Left lung (tissue), 4 donors: ENCODE measurements at regions not wholly inside any gene's neighbourhood (a gene's known extent, or its start where the extent isn't known, plus 50 kb on each side); places are given as distances from the start of the nearest gene placed in this dataset.

ENCODE experiments used
- ATAC-seq: fragments of 200-7000 bp; cut with Tn5 transposase; one replicate; pipeline ENCODE4 v1.9.1; 2020; ENCODE audit warnings: moderate library complexity
- DNase-seq, 4 donors: peaks; one replicate each; pipeline ENCODE4 v3.0.0-alpha.2; 2013 to 2020
- H3K27ac ChIP-seq, 2 donors: fragments of 200-600 bp; sonication (generic) in 1 of 2; one replicate each; pipeline versions ENCODE4 v1.5.0 to v1.8.0; 2020 to 2021
- H3K27me3 ChIP-seq, 2 donors: fragments of 200-600 bp; sonication (generic) in 1 of 2; one replicate each; pipeline versions ENCODE4 v1.5.0 to v1.8.0; 2020 to 2021
- H3K36me3 ChIP-seq, 2 donors: fragments of 200-600 bp; sonication (generic) in 1 of 2; one replicate each; pipeline versions ENCODE4 v1.5.0 to v1.8.0; 2020 to 2021
- H3K4me1 ChIP-seq, 2 donors: fragments of 200-600 bp; one replicate each; pipeline ENCODE4 v1.8.0; 2021
- H3K4me3 ChIP-seq, 2 donors: fragments of 200-600 bp; sonication (generic) in 1 of 2; one replicate each; pipeline versions ENCODE4 v1.5.0 to v1.8.0; 2020 to 2021; ENCODE audit warnings: mild to moderate bottlenecking in 1 of 2
- H3K9me3 ChIP-seq, 2 donors: fragments of 200-600 bp; sonication (generic) in 1 of 2; one replicate each; pipeline versions ENCODE4 v1.5.0 to v1.8.0; 2020 to 2021
- CTCF ChIP-seq, 2 donors: fragments of 200-600 bp; sonication (generic) in 1 of 2; IDR thresholded peaks; one replicate each; pipeline versions ENCODE4 v1.5.0 to v1.8.0; 2021; ENCODE audit warnings: antibody characterized with exemption in 2 of 2
- intact Hi-C, 2 donors: fragments of 100-400 bp; cut with DNase I; formaldehyde crosslinking; loops; one replicate each; pipeline versions ENCODE4 v1.11.2 to v1.14.2; 2022
- donor health status: DM: no; HTN: yes; CAD: no.
- donor health status: DM: no; HTN: no; CAD: no.

DNA sequence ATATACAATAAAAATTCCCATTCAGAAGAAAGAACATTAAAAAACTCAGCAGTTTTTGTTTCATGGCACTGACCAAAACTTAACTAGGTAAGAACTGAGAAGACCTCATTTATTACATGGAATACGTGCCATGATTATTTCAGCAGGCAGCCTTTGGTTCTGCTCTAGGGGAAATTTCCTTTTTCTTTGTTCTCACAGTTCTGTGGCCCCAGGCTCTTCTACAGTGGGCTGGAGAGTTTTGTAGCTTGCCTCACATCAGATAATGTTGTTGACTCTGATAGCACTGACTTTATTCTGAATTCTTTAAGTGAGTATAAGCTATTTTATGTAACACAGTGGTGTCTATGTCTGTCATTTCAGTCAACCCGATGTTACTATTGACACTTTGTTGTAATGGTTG, 844.3 kb downstream of the TBC1D32 start:
- ATAC-seq, result no peak

DNA sequence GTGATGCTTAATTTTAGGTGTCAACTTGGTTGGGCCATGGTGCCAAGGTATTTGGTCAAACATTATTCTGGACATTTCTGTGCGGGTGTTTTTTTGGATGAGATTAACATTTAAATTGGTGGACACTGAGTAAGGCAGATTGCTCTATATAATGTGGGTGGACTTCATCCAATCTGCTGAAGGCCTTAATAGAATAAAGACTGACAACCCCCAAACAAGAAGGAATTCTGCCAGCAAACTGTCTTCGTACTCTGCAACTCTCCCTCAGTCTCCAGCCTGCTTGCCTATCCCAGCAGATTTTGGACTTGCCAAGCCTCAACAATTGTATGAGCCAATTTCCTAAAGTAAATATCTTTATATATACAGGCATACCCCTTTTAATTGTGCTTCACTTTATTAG, 850.1 kb downstream of the TBC1D32 start:
- Histone ChIP-seq H3K4me3 (no peak overlapping the region), H3K4me1 (no peaks in the 10 kb centered on the region), H3K27me3 (no peaks in the 10 kb centered on the region), H3K27ac (no peak overlapping the region), H3K9me3 (peaks cover 0 to 12% of the 10 kb centered on the region in 2 donors), H3K36me3 (no peaks in the 10 kb centered on the region)
- intact Hi-C loops, result no loop called here
- peak in 2 of 4 donors; percentile 37 to 52 for DNase-seq
- no peak for TF ChIP-seq CTCF (IDR thresholded peaks at IDR 0.05)
- no peak for ATAC-seq

More for the DNA sequence above, 844.3 kb downstream of the TBC1D32 start:
- H3K27ac ChIP-seq, result no peak overlapping the region
- no peak for DNase-seq
- H3K27me3 ChIP-seq, result no peaks in the 10 kb centered on the region
- H3K9me3 ChIP-seq, result no peaks in the 10 kb centered on the region
- H3K4me3 ChIP-seq, result no peak overlapping the region
- no peaks in the 10 kb centered on the region for H3K4me1 ChIP-seq
- intact Hi-C loops, result no loop called here
- no peak for TF ChIP-seq CTCF (IDR thresholded peaks at IDR 0.05)
- H3K36me3 ChIP-seq, result no peaks in the 10 kb centered on the region

- DNase-seq (no peak), ATAC-seq (no peak)
- H3K27me3 ChIP-seq, result no peaks in the 10 kb centered on the region
- no peak overlapping the region for H3K27ac ChIP-seq
- no peaks in the 10 kb centered on the region for H3K4me1 ChIP-seq
- intact Hi-C loops, result no loop called here
- H3K36me3 ChIP-seq, result no peaks in the 10 kb centered on the region
- TF ChIP-seq CTCF (IDR thresholded peaks at IDR 0.05), result no peak
- peaks cover 0 to 44% of the 10 kb centered on the region in 2 donors for H3K9me3 ChIP-seq
- no peak overlapping the region for H3K4me3 ChIP-seq
These were observed 855.6 kb downstream of the TBC1D32 start for GRCh38 chr6:120478650-120479049.

DNA sequence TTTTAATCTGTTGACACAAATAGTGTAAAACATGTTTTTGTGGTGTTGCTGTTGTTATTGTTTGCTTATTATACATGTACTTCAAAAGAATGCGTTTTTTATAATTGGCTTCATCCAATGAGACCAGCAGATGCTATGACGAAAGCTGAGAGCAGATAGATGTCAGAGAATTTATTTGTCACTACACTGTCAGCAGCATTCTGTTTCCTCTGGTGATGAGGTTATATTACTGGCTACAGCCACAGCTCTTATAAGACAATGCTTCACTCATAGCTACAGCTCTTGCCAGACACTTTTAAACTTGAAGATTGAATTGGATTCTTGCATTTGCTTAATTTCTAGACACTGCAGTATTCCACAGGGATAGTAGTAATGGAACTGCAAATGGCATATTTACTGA, 860.5 kb downstream of the TBC1D32 start:
- no peak overlapping the region for H3K4me3 ChIP-seq
- no peak overlapping the region for H3K27ac ChIP-seq
- TF ChIP-seq CTCF (IDR thresholded peaks at IDR 0.05), result no peak
- no peaks in the 10 kb centered on the region for H3K36me3 ChIP-seq
- H3K4me1 ChIP-seq, result no peaks in the 10 kb centered on the region
- DNase-seq (no peak), ATAC-seq (no peak)
- intact Hi-C loops, result no loop called here
- peaks cover 0 to 42% of the 10 kb centered on the region in 2 donors for H3K9me3 ChIP-seq
- no peaks in the 10 kb centered on the region for H3K27me3 ChIP-seq

- H3K4me3 ChIP-seq, result no peak overlapping the region
- no peaks in the 10 kb centered on the region for H3K36me3 ChIP-seq
- no peak overlapping the region for H3K27ac ChIP-seq
- H3K4me1 ChIP-seq, result no peaks in the 10 kb centered on the region
- no peaks in the 10 kb centered on the region for H3K27me3 ChIP-seq
- peaks cover 0 to 14% of the 10 kb centered on the region in 2 donors for H3K9me3 ChIP-seq
- intact Hi-C loops, result no loop called here
- no peak for TF ChIP-seq CTCF (IDR thresholded peaks at IDR 0.05)
- DNase-seq (no peak), ATAC-seq (no peak)
These were observed 865.8 kb downstream of the TBC1D32 start for GRCh38 chr6:120468486-120468885.
